GM12864 (cell line): ENCODE measurements at regions not wholly inside any gene's neighbourhood (a gene's known extent, or its start where the extent isn't known, plus 50 kb on each side); places are given as distances from the start of the nearest gene placed in this dataset.

Experiments
- DNase-seq: peaks from one replicate; pipeline ENCODE4 v3.0.0-alpha.2; 2011; ENCODE audit warnings: low read depth
- H3K4me3 ChIP-seq: 2 replicates; pipeline ENCODE4 v1.5.1; 2011; ENCODE audit warnings: mild to moderate bottlenecking, low read depth, low read length, control low read depth
- CTCF ChIP-seq: IDR thresholded peaks from 2 replicates; pipeline ENCODE4 v1.5.1; 2011; ENCODE audit warnings: low read depth, mild to moderate bottlenecking, moderate library complexity, low read length, control low read depth, inconsistent platforms; ENCODE audit errors: missing control alignments

- no peak for TF ChIP-seq CTCF
- DNase-seq, result no peak
- no peak overlapping the region for H3K4me3 ChIP-seq
These were observed 109.5 kb downstream of the GADD45G start for GRCh38 chr9:89714321-89714720.

- TF ChIP-seq CTCF, result no peak
- DNase-seq, result no peak
- H3K4me3 ChIP-seq, result no peak overlapping the region
These were observed 110.6 kb downstream of the GADD45G start for GRCh38 chr9:89715318-89715858.

- no peak for DNase-seq
- H3K4me3 ChIP-seq, result no peak overlapping the region
- no peak for TF ChIP-seq CTCF
These were observed 111.1 kb downstream of the GADD45G start for GRCh38 chr9:89715881-89716280.

GRCh38 chr9:89716559-89716958, 111.7 kb downstream of the GADD45G start:
- H3K4me3 ChIP-seq, result no peak overlapping the region
- no peak for TF ChIP-seq CTCF
- no peak for DNase-seq

GRCh38 chr9:89718176-89718575, 113.4 kb downstream of the GADD45G start:
- no peak overlapping the region for H3K4me3 ChIP-seq
- no peak for TF ChIP-seq CTCF
- no peak for DNase-seq

GRCh38 chr9:89718651-89719050, 113.8 kb downstream of the GADD45G start:
- no peak for DNase-seq
- no peak for TF ChIP-seq CTCF
- H3K4me3 ChIP-seq, result no peak overlapping the region

- no peak overlapping the region for H3K4me3 ChIP-seq
- no peak for DNase-seq
- no peak for TF ChIP-seq CTCF
These were observed 114.4 kb downstream of the GADD45G start for GRCh38 chr9:89719202-89719601.
